ENCODE measurements at regions not wholly inside any gene's neighbourhood (a gene's known extent, or its start where the extent isn't known, plus 50 kb on each side); places are given as distances from the start of the nearest gene placed in this dataset.

GRCh38 chr7:31190906-31191305 is 138.8 kb downstream of the ADCYAP1R1 start:
- H3K4me1 ChIP-seq = no peaks in the 10 kb centered on the region
- H3K9me3 ChIP-seq = no peaks in the 10 kb centered on the region
- TF ChIP-seq CTCF (IDR thresholded peaks at IDR 0.05) (no peak), POLR2A (IDR thresholded peaks at IDR 0.05) (no peak)
- no peaks in the 10 kb centered on the region for H3K27me3 ChIP-seq
- intact Hi-C loops (cut with DNase I) = no loop called here
- 84 to 85% methylated on average over 3 of the region's 3 CpGs for WGBS, 2 donors
- H3K4me3 ChIP-seq (replicated peaks in 1 of 3) = no peak overlapping the region
- DNase-seq = no peak
- H3K27ac ChIP-seq = no peak overlapping the region
- no peaks in the 10 kb centered on the region for H3K36me3 ChIP-seq

GRCh38 chr7:31186202-31186601 is 134.1 kb downstream of the ADCYAP1R1 start:
- TF ChIP-seq CTCF (IDR thresholded peaks at IDR 0.05) (no peak), POLR2A (IDR thresholded peaks at IDR 0.05) (no peak)
- H3K27me3 ChIP-seq = no peaks in the 10 kb centered on the region
- intact Hi-C loops (cut with DNase I) = no loop called here
- H3K4me3 ChIP-seq (replicated peaks in 1 of 3) = no peak overlapping the region
- no peak for DNase-seq
- no peaks in the 10 kb centered on the region for H3K9me3 ChIP-seq
- no peaks in the 10 kb centered on the region for H3K36me3 ChIP-seq
- H3K4me1 ChIP-seq = no peaks in the 10 kb centered on the region
- no peak overlapping the region for H3K27ac ChIP-seq
- 25 to 34% methylated on average over 1 of the region's 1 CpG for WGBS, 2 donors

GRCh38 chr7:31175672-31176071 is 123.6 kb downstream of the ADCYAP1R1 start:
- intact Hi-C loops (cut with DNase I) = no loop called here
- no peak overlapping the region for H3K27ac ChIP-seq
- 66 to 67% methylated on average over 3 of the region's 3 CpGs for WGBS, 2 donors
- no peaks in the 10 kb centered on the region for H3K36me3 ChIP-seq
- no peak for DNase-seq
- no peaks in the 10 kb centered on the region for H3K4me1 ChIP-seq
- no peaks in the 10 kb centered on the region for H3K9me3 ChIP-seq
- H3K4me3 ChIP-seq (replicated peaks in 1 of 3) = no peak overlapping the region
- H3K27me3 ChIP-seq = no peaks in the 10 kb centered on the region
- TF ChIP-seq CTCF (IDR thresholded peaks at IDR 0.05) = no peak
- no peak for TF ChIP-seq POLR2A (IDR thresholded peaks at IDR 0.05)

- H3K27ac ChIP-seq = no peak overlapping the region
- WGBS, 2 donors = 64 to 86% methylated on average over 3 of the region's 3 CpGs
- H3K4me1 ChIP-seq = no peaks in the 10 kb centered on the region
- no peaks in the 10 kb centered on the region for H3K36me3 ChIP-seq
- H3K4me3 ChIP-seq (replicated peaks in 1 of 3) = no peak overlapping the region
- no peak for TF ChIP-seq POLR2A (IDR thresholded peaks at IDR 0.05)
- TF ChIP-seq CTCF (IDR thresholded peaks at IDR 0.05) = no peak
- H3K9me3 ChIP-seq = no peaks in the 10 kb centered on the region
- DNase-seq = no peak
- H3K27me3 ChIP-seq = no peaks in the 10 kb centered on the region
- intact Hi-C loops (cut with DNase I) = no loop called here
Measured at GRCh38 chr7:31171984-31172383, 119.9 kb downstream of the ADCYAP1R1 start.

- no peaks in the 10 kb centered on the region for H3K27me3 ChIP-seq
- no peaks in the 10 kb centered on the region for H3K9me3 ChIP-seq
- no peaks in the 10 kb centered on the region for H3K4me1 ChIP-seq
- DNase-seq = no peak
- no peaks in the 10 kb centered on the region for H3K36me3 ChIP-seq
- TF ChIP-seq CTCF (IDR thresholded peaks at IDR 0.05) = no peak
- TF ChIP-seq POLR2A (IDR thresholded peaks at IDR 0.05) = no peak
- intact Hi-C loops (cut with DNase I) = no loop called here
- 74 to 84% methylated on average over 9 of the region's 9 CpGs for WGBS, 2 donors
- no peak overlapping the region for H3K4me3 ChIP-seq (replicated peaks in 1 of 3)
- no peak overlapping the region for H3K27ac ChIP-seq
Measured at GRCh38 chr7:31171216-31171785, 119.2 kb downstream of the ADCYAP1R1 start.

All from thyroid gland (tissue), 4 donors.